IPS-18a (cell line): ENCODE measurements at regions not wholly inside any gene's neighbourhood (a gene's known extent, or its start where the extent isn't known, plus 50 kb on each side); places are given as distances from the start of the nearest gene placed in this dataset.

Source experiments
- H3K27ac ChIP-seq: one replicate; pipeline ENCODE4 v1.5.1; 2013; ENCODE audit warnings: low read length
- H3K27me3 ChIP-seq: one replicate; pipeline ENCODE4 v1.6.1; 2013; ENCODE audit warnings: mild to moderate bottlenecking, low read length; ENCODE audit not compliant: control insufficient read depth, insufficient read depth
- H3K36me3 ChIP-seq: one replicate; pipeline ENCODE4 v1.6.1; 2013; ENCODE audit warnings: low read depth, low read length; ENCODE audit not compliant: control insufficient read depth
- H3K4me1 ChIP-seq: one replicate; pipeline ENCODE4 v1.6.1; 2013; ENCODE audit warnings: low read depth, low read length; ENCODE audit not compliant: control insufficient read depth
- H3K4me3 ChIP-seq: one replicate; pipeline ENCODE4 v1.5.1; 2013; ENCODE audit warnings: low read length
- H3K9ac ChIP-seq: one replicate; pipeline ENCODE4 v1.6.1; 2013; ENCODE audit warnings: mild to moderate bottlenecking, low read length, moderate library complexity
- H3K9me3 ChIP-seq: one replicate; pipeline ENCODE4 v1.6.1; 2013; ENCODE audit warnings: low read depth, low read length; ENCODE audit not compliant: control insufficient read depth

GRCh38 chr14:81710232-81710845 is 176.7 kb upstream of the SEL1L start:
- Histone ChIP-seq H3K9me3 (no peaks in the 10 kb centered on the region), H3K9ac (no peak overlapping the region), H3K4me3 (no peak overlapping the region), H3K27ac (no peak overlapping the region), H3K36me3 (no peaks in the 10 kb centered on the region), H3K27me3 (no peaks in the 10 kb centered on the region), H3K4me1 (no peaks in the 10 kb centered on the region)

DNA sequence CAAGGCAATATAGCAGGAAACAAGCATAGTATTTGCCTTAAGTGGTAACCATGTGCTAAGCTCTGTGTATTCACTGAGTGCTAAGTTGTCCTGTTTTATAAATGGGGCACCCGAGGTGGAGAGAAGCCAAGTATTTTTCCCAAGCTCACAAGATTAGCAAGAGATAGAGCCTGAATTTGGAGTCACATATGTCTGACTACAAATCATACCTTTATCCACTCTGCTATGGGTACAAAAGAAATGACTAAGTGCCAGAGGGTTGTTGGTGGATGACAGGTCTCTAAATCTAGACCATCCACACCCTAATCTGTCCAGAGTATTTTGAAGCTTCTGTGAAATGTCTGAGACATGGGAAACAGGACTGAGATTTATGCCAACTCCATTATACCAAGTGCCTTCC is 182.1 kb upstream of the SEL1L start:
- Histone ChIP-seq H3K4me3 (no peak overlapping the region), H3K27ac (no peak overlapping the region), H3K9me3 (no peaks in the 10 kb centered on the region), H3K36me3 (no peaks in the 10 kb centered on the region), H3K27me3 (no peaks in the 10 kb centered on the region), H3K9ac (no peak overlapping the region), H3K4me1 (no peaks in the 10 kb centered on the region)

DNA sequence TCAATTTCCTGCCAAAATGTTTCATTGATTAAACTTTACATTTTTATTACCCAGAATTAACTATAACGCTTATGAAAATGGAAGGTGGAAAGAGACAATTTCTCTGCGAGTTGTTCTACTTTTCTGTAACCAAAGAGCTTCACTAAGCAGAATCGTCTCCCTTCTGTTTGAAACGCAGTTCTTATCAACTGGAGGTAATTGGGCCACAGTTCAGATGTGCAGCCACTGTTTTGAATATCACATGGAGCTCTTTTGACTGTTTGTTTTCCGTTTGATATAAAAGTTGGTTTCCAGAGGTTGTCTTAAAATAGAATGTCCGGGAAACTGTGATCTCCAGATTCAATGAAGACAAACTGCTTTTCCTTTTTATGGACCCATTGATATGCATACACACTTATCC is 183.3 kb upstream of the SEL1L start:
- Histone ChIP-seq H3K27me3 (no peaks in the 10 kb centered on the region), H3K4me1 (no peaks in the 10 kb centered on the region), H3K9me3 (no peaks in the 10 kb centered on the region), H3K9ac (no peak overlapping the region), H3K27ac (no peak overlapping the region), H3K36me3 (no peaks in the 10 kb centered on the region), H3K4me3 (no peak overlapping the region)

- Histone ChIP-seq H3K4me1 (no peaks in the 10 kb centered on the region), H3K27ac (no peak overlapping the region), H3K27me3 (no peaks in the 10 kb centered on the region), H3K36me3 (no peaks in the 10 kb centered on the region), H3K9me3 (no peaks in the 10 kb centered on the region), H3K9ac (no peak overlapping the region), H3K4me3 (no peak overlapping the region)
Observed at GRCh38 chr14:81723956-81724355, 190.3 kb upstream of the SEL1L start.

DNA sequence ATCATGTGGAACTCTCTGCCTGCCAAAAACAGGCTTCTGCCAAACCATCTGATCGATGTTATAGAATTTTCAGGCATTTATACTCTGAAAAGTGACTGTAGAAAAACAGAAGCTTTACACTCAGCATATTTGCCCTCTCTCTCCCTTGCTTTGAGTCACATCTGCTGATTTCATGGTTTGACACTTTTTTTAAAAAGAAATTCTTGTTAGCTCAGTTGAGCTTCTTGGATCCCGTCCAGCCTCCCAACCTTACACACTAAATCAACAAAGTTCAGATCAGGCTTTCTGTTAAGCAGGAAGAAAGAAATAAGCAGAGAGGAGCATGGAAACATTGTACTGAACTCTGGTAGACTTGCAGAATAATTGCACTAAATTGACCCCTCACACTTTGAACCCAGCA is 193.6 kb upstream of the SEL1L start:
- H3K9ac ChIP-seq = no peak overlapping the region

DNA sequence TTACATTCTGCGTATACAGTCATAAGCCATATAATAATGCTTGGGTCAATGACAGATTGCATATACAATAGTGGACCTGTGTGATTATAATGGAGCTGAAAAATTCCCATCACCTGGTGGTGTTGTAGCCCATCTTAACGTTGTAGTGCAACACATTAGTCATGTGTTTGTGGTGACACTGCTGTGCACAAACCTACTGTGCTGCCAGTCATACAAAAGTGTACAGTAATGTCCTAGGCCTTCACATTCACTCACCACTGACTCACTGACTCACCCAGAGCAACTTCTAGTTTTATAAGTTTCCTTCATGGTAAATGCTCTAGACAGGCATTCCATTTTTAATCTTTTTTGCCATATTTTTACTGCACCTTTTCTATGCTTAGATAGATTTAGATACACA is 194.8 kb upstream of the SEL1L start:
- no peak overlapping the region for H3K9ac ChIP-seq
- H3K27me3 ChIP-seq = no peaks in the 10 kb centered on the region
- H3K27ac ChIP-seq = no peak overlapping the region
- no peaks in the 10 kb centered on the region for H3K36me3 ChIP-seq
- no peaks in the 10 kb centered on the region for H3K9me3 ChIP-seq
- H3K4me1 ChIP-seq = no peaks in the 10 kb centered on the region
- no peak overlapping the region for H3K4me3 ChIP-seq

More for the DNA sequence above, 193.6 kb upstream of the SEL1L start:
- Histone ChIP-seq H3K4me1 (no peaks in the 10 kb centered on the region), H3K27ac (no peak overlapping the region), H3K27me3 (no peaks in the 10 kb centered on the region), H3K9me3 (no peaks in the 10 kb centered on the region), H3K36me3 (no peaks in the 10 kb centered on the region), H3K4me3 (no peak overlapping the region)

GRCh38 chr14:81729622-81730021 is 196.0 kb upstream of the SEL1L start:
- Histone ChIP-seq H3K4me1 (no peaks in the 10 kb centered on the region), H3K27me3 (no peaks in the 10 kb centered on the region)

GRCh38 chr14:81737938-81738337 is 204.3 kb upstream of the SEL1L start:
- Histone ChIP-seq H3K36me3 (no peaks in the 10 kb centered on the region), H3K4me1 (no peaks in the 10 kb centered on the region), H3K4me3 (no peak overlapping the region), H3K9me3 (no peaks in the 10 kb centered on the region), H3K27ac (no peak overlapping the region), H3K27me3 (no peaks in the 10 kb centered on the region), H3K9ac (no peak overlapping the region)

More at GRCh38 chr14:81729622-81730021, 196.0 kb upstream of the SEL1L start:
- H3K4me3 ChIP-seq = no peak overlapping the region
- no peak overlapping the region for H3K9ac ChIP-seq
- no peaks in the 10 kb centered on the region for H3K36me3 ChIP-seq
- no peak overlapping the region for H3K27ac ChIP-seq
- H3K9me3 ChIP-seq = no peaks in the 10 kb centered on the region

- Histone ChIP-seq H3K27ac (no peak overlapping the region), H3K4me3 (no peak overlapping the region), H3K27me3 (no peaks in the 10 kb centered on the region), H3K9me3 (no peaks in the 10 kb centered on the region), H3K9ac (no peak overlapping the region), H3K36me3 (no peaks in the 10 kb centered on the region), H3K4me1 (no peaks in the 10 kb centered on the region)
Observed at GRCh38 chr14:81738946-81739659, 205.4 kb upstream of the SEL1L start.

GRCh38 chr14:81743605-81744004 is 210.0 kb upstream of the SEL1L start:
- Histone ChIP-seq H3K9me3 (no peaks in the 10 kb centered on the region), H3K27ac (no peak overlapping the region), H3K9ac (no peak overlapping the region), H3K4me3 (no peak overlapping the region), H3K36me3 (no peaks in the 10 kb centered on the region), H3K4me1 (no peaks in the 10 kb centered on the region), H3K27me3 (no peaks in the 10 kb centered on the region)

DNA sequence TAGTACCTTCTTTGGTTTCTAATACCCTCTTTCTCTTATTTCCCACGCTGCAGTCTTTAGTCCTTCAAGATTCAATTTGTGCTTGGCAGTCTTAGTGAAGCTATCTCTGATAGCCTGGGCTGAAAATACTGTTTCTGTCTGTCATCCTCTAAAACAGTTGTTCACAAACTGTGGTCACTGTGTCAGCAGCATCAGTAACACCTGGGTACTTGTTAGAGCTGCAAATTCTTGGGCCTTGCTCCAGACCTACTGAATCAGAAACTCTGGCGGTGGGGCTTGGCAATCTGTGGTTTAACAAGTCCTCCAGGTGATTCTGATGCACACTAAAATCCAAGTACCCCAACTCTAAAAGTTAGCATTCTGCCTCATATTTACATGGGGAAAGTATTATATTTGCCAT is 217.5 kb upstream of the SEL1L start:
- no peaks in the 10 kb centered on the region for H3K27me3 ChIP-seq
- no peaks in the 10 kb centered on the region for H3K4me1 ChIP-seq
- no peaks in the 10 kb centered on the region for H3K36me3 ChIP-seq
- no peak overlapping the region for H3K9ac ChIP-seq
- no peak overlapping the region for H3K27ac ChIP-seq
- H3K9me3 ChIP-seq = no peaks in the 10 kb centered on the region
- no peak overlapping the region for H3K4me3 ChIP-seq

DNA sequence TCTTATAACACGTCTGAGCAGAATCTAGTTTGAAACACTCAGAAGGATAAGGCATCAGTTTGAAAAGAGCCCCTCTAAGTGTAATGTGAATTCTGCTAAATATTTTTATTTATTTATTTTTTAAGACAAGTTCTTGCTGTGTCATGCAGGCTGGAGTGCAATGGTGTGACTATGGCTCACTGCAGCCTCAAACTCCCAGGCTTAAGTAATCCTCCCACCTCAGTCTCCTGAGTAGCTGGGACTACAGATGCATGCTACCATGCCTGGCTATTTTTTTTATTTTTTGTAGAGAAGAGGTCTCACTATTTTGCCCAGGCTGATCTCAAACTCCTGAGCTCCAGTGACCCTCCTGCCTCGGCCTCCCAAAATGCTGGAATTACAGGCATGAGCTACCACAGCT is 225.9 kb upstream of the SEL1L start:
- H3K27me3 ChIP-seq = no peaks in the 10 kb centered on the region
- H3K4me1 ChIP-seq = no peaks in the 10 kb centered on the region

More for the DNA sequence above, 225.9 kb upstream of the SEL1L start:
- no peak overlapping the region for H3K9ac ChIP-seq
- H3K4me3 ChIP-seq = no peak overlapping the region
- H3K9me3 ChIP-seq = no peaks in the 10 kb centered on the region
- no peaks in the 10 kb centered on the region for H3K36me3 ChIP-seq
- no peak overlapping the region for H3K27ac ChIP-seq
